H1 (cell line): ENCODE measurements at regions not wholly inside any gene's neighbourhood (a gene's known extent, or its start where the extent isn't known, plus 50 kb on each side); places are given as distances from the start of the nearest gene placed in this dataset.

Experiments
- CTCF ChIP-seq, 3 experiments: IDR thresholded peaks; 1 replicate in 2 of 3; 2 replicates in 1 of 3; pipeline versions ENCODE4 v1.5.1 to v1.6.1; 2011; ENCODE audit warnings: low read length in 3 of 3, mild to moderate bottlenecking in 3 of 3, inconsistent platforms in 2 of 3, low read depth in 1 of 3, moderate library complexity in 1 of 3; ENCODE audit not compliant: insufficient read depth in 1 of 3; ENCODE audit errors: control extremely low read depth in 1 of 3
- KDM1A ChIP-seq: fragments of 200-600, 300-600 bp; sonication (generic); IDR thresholded peaks from 2 replicates; pipeline ENCODE4 v1.7.1; 2016; ENCODE audit warnings: mild to moderate bottlenecking, low read length, borderline replicate concordance
- RAD21 ChIP-seq, 2 experiments: IDR thresholded peaks in 1 of 2; conservative IDR thresholded peaks in 1 of 2; 2 replicates each; pipeline ENCODE4 v1.6.1; 2011; ENCODE audit warnings: low read depth in 2 of 2, low read length in 2 of 2, improper control_type of control experiment in 1 of 2, inconsistent platforms in 1 of 2, mild to moderate bottlenecking in 1 of 2, moderate library complexity in 1 of 2
- SIX5 ChIP-seq: IDR thresholded peaks from 2 replicates; pipeline ENCODE4 v1.6.1; 2011; ENCODE audit warnings: mild to moderate bottlenecking, low read depth, low read length

GRCh38 chr14:86604561-86604960 is 1074.6 kb downstream of the FLRT2 start (continued):
- TF ChIP-seq CTCF (IDR thresholded peaks at IDR 0.05; ENCODE audit: control extremely low read depth in 1 of 3, insufficient read depth in 1 of 3, low read depth in 1 of 3, low read length in 3 of 3), result no peak
- no peak for TF ChIP-seq SIX5
- no peak for TF ChIP-seq KDM1A
- TF ChIP-seq RAD21 (IDR thresholded peaks at IDR 0.05 in 1 of 2, conservative IDR thresholded peaks at IDR 0.05 in 1 of 2; ENCODE audit: low read depth in 2 of 2, low read length in 2 of 2), result no peak
